ENCODE measurements at regions not wholly inside any gene's neighbourhood (a gene's known extent, or its start where the extent isn't known, plus 50 kb on each side); places are given as distances from the start of the nearest gene placed in this dataset.

DNA sequence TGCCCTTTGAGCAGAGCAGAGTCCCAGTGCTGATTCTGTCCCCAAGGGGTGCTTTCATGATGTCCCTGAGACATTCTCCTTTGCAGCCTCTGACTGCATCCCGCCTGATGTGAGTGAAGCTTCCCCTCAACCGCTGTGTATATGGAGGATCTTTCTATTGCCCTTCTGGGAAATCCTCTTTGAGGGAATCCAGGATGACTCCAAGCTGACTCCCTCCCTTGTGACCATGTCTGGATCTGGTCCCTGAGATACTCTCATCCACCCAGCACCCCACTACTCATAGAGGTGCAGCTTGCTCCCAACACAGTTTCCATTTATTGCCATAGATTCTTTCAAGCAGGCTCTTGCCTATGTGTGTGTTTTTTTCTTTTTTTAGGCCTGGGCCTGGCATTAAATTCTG is 216.5 kb downstream of the SEC61B start:
- 95 to 100% methylated on average over 2 of the region's 2 CpGs for WGBS, 2 experiments (ENCODE audit: low coverage in 1 of 2, low lambda C conversion rate in 2 of 2, missing lambda C conversion rate in 2 of 2)
- no peaks in the 10 kb centered on the region for H3K79me2 ChIP-seq (ENCODE audit: insufficient read depth)
- in situ Hi-C loops (cut with MboI) = no loop called here
- H3K4me1 ChIP-seq (ENCODE audit: insufficient read depth) = peaks cover 18% of the 10 kb centered on the region
- no peaks in the 10 kb centered on the region for H4K20me1 ChIP-seq (ENCODE audit: insufficient read depth)
- H3K27me3 ChIP-seq (replicated peaks; ENCODE audit: insufficient read depth) = no peaks in the 10 kb centered on the region
- no peaks in the 10 kb centered on the region for H3K9me3 ChIP-seq (ENCODE audit: low read depth)
- DNase-seq = peak; percentile 19
- no peak overlapping the region for H3K27ac ChIP-seq
- H3F3A ChIP-seq (ENCODE audit: insufficient read depth) = peaks cover 11% of the 10 kb centered on the region; the same call in 1 of the 2 replicates
- H2AFZ ChIP-seq = no peak overlapping the region
- H3K9ac ChIP-seq = no peak overlapping the region
- no peak overlapping the region for H3K4me2 ChIP-seq (ENCODE audit: unreplicated experiment)
- H3K9me2 ChIP-seq (ENCODE audit: insufficient read depth) = no peaks in the 10 kb centered on the region
- no peak for TF ChIP-seq EZH2 (IDR thresholded peaks at IDR 0.05; ENCODE audit: insufficient read depth, poor library complexity, severe bottlenecking)
- TF ChIP-seq EZH2phosphoT487 (IDR thresholded peaks at IDR 0.05; ENCODE audit: insufficient read depth, low read depth) = no peak
- H3K4me3 ChIP-seq = no peak overlapping the region
- no peaks in the 10 kb centered on the region for H3K36me3 ChIP-seq (ENCODE audit: low read depth)

DNA sequence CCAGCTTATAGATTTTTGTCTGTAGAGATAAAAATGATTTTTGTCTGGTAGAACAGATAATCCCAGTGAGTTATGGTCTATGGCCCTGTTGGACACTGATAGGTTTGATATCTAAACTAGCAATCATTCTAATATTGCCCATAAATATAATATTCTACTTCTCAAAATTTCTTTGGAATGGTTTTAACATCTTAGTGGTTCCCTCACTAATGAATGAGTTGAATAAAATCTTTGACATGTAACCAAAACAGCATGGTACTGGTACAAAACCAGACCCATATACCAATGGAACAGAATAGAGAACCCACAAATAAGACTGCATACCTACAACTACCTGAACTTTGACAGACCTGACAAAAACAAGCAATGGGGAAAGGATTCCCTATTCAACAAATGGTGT is 219.7 kb downstream of the SEC61B start:
- no peaks in the 10 kb centered on the region for H3K9me3 ChIP-seq (ENCODE audit: low read depth)
- H3K9me2 ChIP-seq (ENCODE audit: insufficient read depth) = no peaks in the 10 kb centered on the region
- no peak overlapping the region for H3K9ac ChIP-seq
- no peaks in the 10 kb centered on the region for H4K20me1 ChIP-seq (ENCODE audit: insufficient read depth)
- H2AFZ ChIP-seq = no peak overlapping the region
- no peak overlapping the region for H3K27ac ChIP-seq
- H3K4me2 ChIP-seq (ENCODE audit: unreplicated experiment) = no peak overlapping the region
- TF ChIP-seq EZH2 (IDR thresholded peaks at IDR 0.05; ENCODE audit: insufficient read depth, poor library complexity, severe bottlenecking) (no peak), EZH2phosphoT487 (IDR thresholded peaks at IDR 0.05; ENCODE audit: insufficient read depth, low read depth) (no peak)
- in situ Hi-C loops (cut with MboI) = no loop called here
- H3K4me3 ChIP-seq = no peak overlapping the region
- no peak for DNase-seq
- H3K79me2 ChIP-seq (ENCODE audit: insufficient read depth) = no peaks in the 10 kb centered on the region
- no peaks in the 10 kb centered on the region for H3K36me3 ChIP-seq (ENCODE audit: low read depth)
- peaks cover 21% of the 10 kb centered on the region for H3F3A ChIP-seq (ENCODE audit: insufficient read depth)
- H3K4me1 ChIP-seq (ENCODE audit: insufficient read depth) = peaks cover 19% of the 10 kb centered on the region
- no peaks in the 10 kb centered on the region for H3K27me3 ChIP-seq (replicated peaks; ENCODE audit: insufficient read depth)

DNA sequence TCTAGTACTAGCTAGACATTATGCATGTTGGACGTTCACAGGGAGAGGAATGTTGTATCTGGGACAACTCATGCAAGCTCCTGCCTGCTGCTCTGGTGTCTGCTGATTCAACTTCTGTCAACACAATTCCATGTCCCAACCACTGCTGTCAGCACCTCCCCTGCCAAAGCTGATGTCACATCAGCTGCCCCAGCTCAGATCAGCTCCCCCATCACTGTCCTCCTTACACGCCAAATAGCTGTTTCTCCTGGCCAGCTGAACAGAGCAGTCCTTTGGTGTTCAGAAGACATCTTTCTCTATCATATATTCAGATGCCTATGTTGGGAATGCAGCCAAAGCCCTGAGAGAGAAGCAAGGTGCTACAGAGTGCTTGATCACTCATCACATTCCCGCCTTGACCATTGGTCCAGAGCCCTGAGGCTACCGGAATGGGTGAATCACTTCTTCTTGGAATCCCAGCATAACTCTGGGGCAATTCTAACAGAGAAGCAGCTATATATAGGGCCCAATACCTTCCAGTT is 223.3 kb downstream of the SEC61B start:
- H3K9ac ChIP-seq = peak overlapping the region; percentile 52
- H3K27me3 ChIP-seq (replicated peaks; ENCODE audit: insufficient read depth) = no peaks in the 10 kb centered on the region
- H3K9me2 ChIP-seq (ENCODE audit: insufficient read depth) = no peaks in the 10 kb centered on the region
- 0 to 2% methylated on average over 4 of the region's 4 CpGs for WGBS, 2 experiments (ENCODE audit: low coverage in 1 of 2, low lambda C conversion rate in 2 of 2, missing lambda C conversion rate in 2 of 2)
- H4K20me1 ChIP-seq (ENCODE audit: insufficient read depth) = no peaks in the 10 kb centered on the region
- peak overlapping the region; percentile 49 for H3K4me3 ChIP-seq
- no peaks in the 10 kb centered on the region for H3K9me3 ChIP-seq (ENCODE audit: low read depth)
- DNase-seq = peak; percentile 98
- H3K4me2 ChIP-seq (ENCODE audit: unreplicated experiment) = peak overlapping the region; percentile 76
- H3K79me2 ChIP-seq (ENCODE audit: insufficient read depth) = no peaks in the 10 kb centered on the region
- H3F3A ChIP-seq (ENCODE audit: insufficient read depth) = peaks cover 26% of the 10 kb centered on the region
- peak overlapping the region; percentile 91 for H3K27ac ChIP-seq
- H3K4me1 ChIP-seq (ENCODE audit: insufficient read depth) = peaks cover 23% of the 10 kb centered on the region
- TF ChIP-seq EZH2 (IDR thresholded peaks at IDR 0.05; ENCODE audit: insufficient read depth, poor library complexity, severe bottlenecking) (no peak), EZH2phosphoT487 (IDR thresholded peaks at IDR 0.05; ENCODE audit: insufficient read depth, low read depth) (peak; percentile 99)
- peak overlapping the region; percentile 34; the same call in 1 of the 2 replicates for H2AFZ ChIP-seq
- H3K36me3 ChIP-seq (ENCODE audit: low read depth) = no peaks in the 10 kb centered on the region
- in situ Hi-C loops (cut with MboI) = no loop called here

DNA sequence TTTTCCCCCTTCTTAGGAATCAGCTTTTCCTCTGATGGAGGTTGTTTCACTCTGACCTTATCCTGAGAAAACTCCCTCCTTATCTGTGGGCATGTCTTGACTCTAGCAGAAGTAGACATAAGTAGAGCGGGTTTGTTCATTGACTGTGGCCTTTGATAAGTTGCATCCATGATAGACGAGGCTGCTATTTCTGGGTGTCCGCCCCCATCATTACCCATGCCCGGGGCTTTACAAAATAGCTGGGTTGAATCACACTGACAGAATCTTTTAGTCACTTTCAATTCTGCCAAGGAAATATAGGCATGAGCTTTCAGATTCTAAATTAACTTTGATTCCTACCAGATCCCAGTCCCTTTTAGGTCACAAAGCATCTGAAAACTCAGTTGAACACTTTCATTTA is 223.8 kb downstream of the SEC61B start:
- H2AFZ ChIP-seq = peak overlapping the region; percentile 34; the same call in 1 of the 2 replicates
- H3K4me2 ChIP-seq (ENCODE audit: unreplicated experiment) = peak overlapping the region; percentile 76
- H4K20me1 ChIP-seq (ENCODE audit: insufficient read depth) = no peaks in the 10 kb centered on the region
- no peaks in the 10 kb centered on the region for H3K9me3 ChIP-seq (ENCODE audit: low read depth)
- H3K79me2 ChIP-seq (ENCODE audit: insufficient read depth) = no peaks in the 10 kb centered on the region
- peak overlapping the region; percentile 49 for H3K4me3 ChIP-seq
- no peaks in the 10 kb centered on the region for H3K9me2 ChIP-seq (ENCODE audit: insufficient read depth)
- H3K36me3 ChIP-seq (ENCODE audit: low read depth) = no peaks in the 10 kb centered on the region
- H3K27ac ChIP-seq = peak overlapping the region; percentile 91
- no peaks in the 10 kb centered on the region for H3K27me3 ChIP-seq (replicated peaks; ENCODE audit: insufficient read depth)
- H3K9ac ChIP-seq = peak overlapping the region; percentile 52
- peak; percentile 85 for DNase-seq
- TF ChIP-seq EZH2phosphoT487 (IDR thresholded peaks at IDR 0.05; ENCODE audit: insufficient read depth, low read depth) (no peak), EZH2 (IDR thresholded peaks at IDR 0.05; ENCODE audit: insufficient read depth, poor library complexity, severe bottlenecking) (no peak)
- peaks cover 23% of the 10 kb centered on the region for H3K4me1 ChIP-seq (ENCODE audit: insufficient read depth)
- in situ Hi-C loops (cut with MboI) = no loop called here
- H3F3A ChIP-seq (ENCODE audit: insufficient read depth) = peaks cover 26% of the 10 kb centered on the region
- 2% methylated on average over 4 of the region's 4 CpGs for WGBS, 2 experiments (ENCODE audit: low coverage in 1 of 2, low lambda C conversion rate in 2 of 2, missing lambda C conversion rate in 2 of 2)

DNA sequence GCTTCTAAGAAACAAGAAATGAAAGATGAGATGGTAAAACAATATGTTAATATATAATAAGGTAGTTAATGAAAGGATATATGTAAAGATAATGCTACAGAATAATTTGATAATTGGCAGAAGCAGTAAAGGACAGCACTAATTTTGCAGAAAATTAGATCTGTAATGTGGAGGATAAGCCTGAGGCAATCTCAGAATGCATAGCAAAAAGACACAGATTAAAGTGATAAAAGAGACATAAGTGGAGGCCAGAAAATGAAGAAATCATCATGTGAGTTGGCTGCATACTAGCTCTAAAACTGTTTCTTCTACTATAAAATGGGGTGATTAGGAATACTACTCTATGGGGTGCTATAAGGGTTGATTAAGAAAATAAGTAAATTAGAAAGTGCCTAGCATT is 225.9 kb downstream of the SEC61B start:
- no peak overlapping the region for H3K4me3 ChIP-seq

More for the DNA sequence above, 225.9 kb downstream of the SEC61B start:
- Histone ChIP-seq H3K27ac (no peak overlapping the region), H3F3A (ENCODE audit: insufficient read depth) (peaks cover 26% of the 10 kb centered on the region), H3K27me3 (replicated peaks; ENCODE audit: insufficient read depth) (no peaks in the 10 kb centered on the region), H3K79me2 (ENCODE audit: insufficient read depth) (no peaks in the 10 kb centered on the region), H3K9ac (no peak overlapping the region), H3K4me1 (ENCODE audit: insufficient read depth) (peaks cover 23% of the 10 kb centered on the region), H3K9me3 (ENCODE audit: low read depth) (no peaks in the 10 kb centered on the region), H3K4me2 (ENCODE audit: unreplicated experiment) (no peak overlapping the region), H3K36me3 (ENCODE audit: low read depth) (no peaks in the 10 kb centered on the region), H4K20me1 (ENCODE audit: insufficient read depth) (no peaks in the 10 kb centered on the region), H2AFZ (no peak overlapping the region), H3K9me2 (ENCODE audit: insufficient read depth) (no peaks in the 10 kb centered on the region)
- in situ Hi-C loops (cut with MboI) = no loop called here
- DNase-seq = no peak
- TF ChIP-seq EZH2 (IDR thresholded peaks at IDR 0.05; ENCODE audit: insufficient read depth, poor library complexity, severe bottlenecking) (no peak), EZH2phosphoT487 (IDR thresholded peaks at IDR 0.05; ENCODE audit: insufficient read depth, low read depth) (no peak)
